HepG2 (cell line): ENCODE measurements at regions not wholly inside any gene's neighbourhood (a gene's known extent, or its start where the extent isn't known, plus 50 kb on each side); places are given as distances from the start of the nearest gene placed in this dataset.

Source experiments
- ATAC-seq: fragments of 200-7000 bp; cut with Tn5 transposase; 3 replicates; pipeline ENCODE4 v1.9.1; 2020; ENCODE audit warnings: mild to moderate bottlenecking, moderate library complexity
- BruUV-seq: library from RNA; stranded (reverse); fragments of 400-500 nt; replicated peaks from 2 replicates; lab custom pipeline; 2021; lab: Mats Ljungman, UMichigan
- CTCF ChIA-PET: fragments of 300-600 bp; formaldehyde crosslinking; extraction: SDS; loops from one replicate; lab custom pipeline; 2021; ENCODE audit warnings: low total read pairs, inconsistent platforms, low intra/inter-chr PET ratio; lab: Yijun Ruan, JAX
- POLR2A ChIA-PET: fragments of 350-600 bp; sonication (Branson Sonifier 250); formaldehyde crosslinking; loops from one replicate; lab custom pipeline; 2020; ENCODE audit warnings: antibody characterized with exemption, inconsistent platforms; lab: Yijun Ruan, JAX
- DNase-seq: peaks from one replicate; pipeline ENCODE4 v3.0.0-alpha.2; 2015; ENCODE audit warnings: low spot score
- FAIRE-seq: peaks from 3 replicates; lab custom pipeline; 2011; peaks lifted over from hg19 to GRCh38; lab: Jason Lieb, UNC
- H2AFZ ChIP-seq: one replicate; pipeline ENCODE4 v1.6.1; 2011; ENCODE audit warnings: low read length, inconsistent platforms
- H3K27ac ChIP-seq: fragments of 300-600 bp; 3 replicates; pipeline ENCODE4 v1.8.0; 2011; ENCODE audit warnings: mixed run types, mild to moderate bottlenecking, mixed read lengths, low read length, inconsistent platforms; ENCODE audit not compliant: insufficient read depth; ENCODE audit errors: extremely low read length
- H3K27me3 ChIP-seq, 2 experiments: fragments of 200-600 bp in 1 of 2; 2 replicates in 1 of 2; 3 replicates in 1 of 2; pipeline versions ENCODE4 v1.6.0 to v1.8.0; 2011; ENCODE audit warnings: low read length in 2 of 2, mild to moderate bottlenecking in 2 of 2, moderate library complexity in 2 of 2, inconsistent platforms in 1 of 2; ENCODE audit not compliant: insufficient read depth in 2 of 2, control insufficient read depth in 1 of 2
- H3K36me3 ChIP-seq, 2 experiments: fragments of 200-600 bp in 1 of 2; replicated peaks in 1 of 2; 2 replicates in 1 of 2; 3 replicates in 1 of 2; pipeline versions ENCODE4 v1.5.1 to v1.8.0; 2011; ENCODE audit warnings: low read length in 2 of 2, inconsistent platforms in 1 of 2; ENCODE audit not compliant: insufficient read depth in 2 of 2, control insufficient read depth in 1 of 2
- H3K4me1 ChIP-seq: 2 replicates; pipeline ENCODE4 v1.5.1; 2012; ENCODE audit warnings: low read length, inconsistent platforms; ENCODE audit not compliant: insufficient read depth
- H3K4me2 ChIP-seq: 2 replicates; pipeline ENCODE4 v1.6.0; 2011; ENCODE audit warnings: low read depth, low read length, inconsistent platforms
- H3K4me3 ChIP-seq, 3 experiments: fragments of 200-600 bp in 1 of 3; sonication (generic), shearing (Covaris generic) in 1 of 3; replicated peaks in 1 of 3; 2 replicates each; pipeline ENCODE4 v1.5.1; 2011 to 2016; ENCODE audit warnings: low read length in 3 of 3, inconsistent platforms in 2 of 3, low read depth in 2 of 3, mild to moderate bottlenecking in 2 of 3, control low read depth in 1 of 3, mixed read lengths in 1 of 3; ENCODE audit not compliant: insufficient read depth in 1 of 3
- H3K79me2 ChIP-seq: one replicate; pipeline ENCODE4 v1.6.1; 2011; ENCODE audit warnings: low read length, inconsistent platforms; ENCODE audit not compliant: insufficient read depth
- H3K9ac ChIP-seq: 2 replicates; pipeline ENCODE4 v1.6.0; 2011; ENCODE audit warnings: mild to moderate bottlenecking, low read depth, low read length, inconsistent platforms; ENCODE audit not compliant: insufficient read depth
- H3K9me3 ChIP-seq: 2 replicates; pipeline ENCODE4 v1.5.1; 2012; ENCODE audit warnings: mild to moderate bottlenecking, low read length
- H4K20me1 ChIP-seq: 2 replicates; pipeline ENCODE4 v1.6.0; 2011; ENCODE audit warnings: inconsistent platforms, mild to moderate bottlenecking, low read length, moderate library complexity; ENCODE audit not compliant: insufficient read depth
- HIC2 ChIP-seq: sonication (generic); formaldehyde crosslinking; IDR thresholded peaks from 2 replicates; pipeline ENCODE4 v1.9.0; 2022; ENCODE audit warnings: low read depth, missing genetic modification reagents
- HIVEP1 ChIP-seq: sonication (generic); formaldehyde crosslinking; IDR thresholded peaks from 2 replicates; pipeline ENCODE4 v1.4.0; 2020; ENCODE audit warnings: mild to moderate bottlenecking, missing genetic modification reagents
- RELA ChIP-seq: sonication (generic); formaldehyde crosslinking; IDR thresholded peaks from 2 replicates; pipeline ENCODE4 v1.4.0; 2020; ENCODE audit warnings: missing genetic modification reagents
- SMARCC2 ChIP-seq: fragments of 450-650 bp; IDR thresholded peaks from 2 replicates; pipeline ENCODE4 v1.6.1; 2017; ENCODE audit warnings: antibody characterized with exemption, mild to moderate bottlenecking
- SOX5 ChIP-seq: IDR thresholded peaks from 2 replicates; pipeline ENCODE4 v1.6.1; 2016; ENCODE audit warnings: borderline replicate concordance
- SRSF9 ChIP-seq: fragments of 200-400 bp; formaldehyde crosslinking; IDR thresholded peaks from 2 replicates; pipeline ENCODE4 v1.6.1; 2018; ENCODE audit warnings: borderline replicate concordance, mild to moderate bottlenecking, low read depth, low read length; ENCODE audit not compliant: insufficient read depth, poor library complexity, severe bottlenecking
- ZBTB1 ChIP-seq: sonication (generic); formaldehyde crosslinking; IDR thresholded peaks from 2 replicates; pipeline ENCODE4 v1.4.0; 2020; ENCODE audit warnings: missing genetic modification reagents, borderline replicate concordance
- ZFAT ChIP-seq: sonication (generic); formaldehyde crosslinking; conservative IDR thresholded peaks from 2 replicates; pipeline ENCODE4 v1.8.1; 2023; ENCODE audit warnings: missing genetic modification reagents, inconsistent platforms
- ZNF292 ChIP-seq: sonication (generic); formaldehyde crosslinking; IDR thresholded peaks from 2 replicates; pipeline ENCODE4 v1.8.1; 2022; ENCODE audit warnings: mild to moderate bottlenecking, low read depth, missing genetic modification reagents, borderline replicate concordance
- ZNF362 ChIP-seq: sonication (generic); formaldehyde crosslinking; IDR thresholded peaks from 2 replicates; pipeline ENCODE4 v1.4.0; 2020; ENCODE audit warnings: missing genetic modification reagents, mild to moderate bottlenecking, borderline replicate concordance
- ZNF431 ChIP-seq: sonication (generic); formaldehyde crosslinking; IDR thresholded peaks from 2 replicates; pipeline ENCODE4 v1.9.0; 2022; ENCODE audit warnings: missing genetic modification reagents, low read depth, mild to moderate bottlenecking, borderline replicate concordance
- ZNF468 ChIP-seq: sonication (generic); formaldehyde crosslinking; IDR thresholded peaks from 2 replicates; pipeline ENCODE4 v1.8.0; 2022; ENCODE audit warnings: mild to moderate bottlenecking, moderate library complexity, missing genetic modification reagents
- ZNF720 ChIP-seq: sonication (generic); formaldehyde crosslinking; IDR thresholded peaks from 2 replicates; pipeline ENCODE4 v1.4.0; 2020; ENCODE audit warnings: missing genetic modification reagents
- ZNF839 ChIP-seq: sonication (generic); formaldehyde crosslinking; IDR thresholded peaks from 2 replicates; pipeline ENCODE4 v1.4.0; 2020; ENCODE audit warnings: missing genetic modification reagents, mild to moderate bottlenecking, borderline replicate concordance
- WGBS: methylation state at CpG from one replicate; pipeline ENCODE4 v1.1.6; 2017; ENCODE audit warnings: low lambda C conversion rate; 5-methylcytosine and 5-hydroxymethylcytosine counted together
- in situ Hi-C: cut with HindIII; loops from 2 replicates; pipeline ENCODE4 v1.10.0; 2017; ENCODE audit warnings: low pct_unique_long_range_greater_than_20kb; ENCODE audit not compliant: extremely low pct_ligation_motif_present
- intact Hi-C: fragments of 100-400 bp; cut with micrococcal nuclease; formaldehyde crosslinking; loops from one replicate; pipeline ENCODE4 v1.10.0; 2022; ENCODE audit not compliant: unreplicated experiment
- TF ChIP-seq, protein P1 (sequence below): sonication (generic); formaldehyde crosslinking; IDR thresholded peaks from 2 replicates; pipeline ENCODE4 v1.8.1; 2023; ENCODE audit warnings: mild to moderate bottlenecking, missing genetic modification reagents, borderline replicate concordance

GRCh38 chr2:167424221-167424620 is 535.9 kb downstream of the XIRP2 start:
- no peak overlapping the region for H2AFZ ChIP-seq
- H3K9me3 ChIP-seq, result no peaks in the 10 kb centered on the region
- no peak overlapping the region for H3K4me2 ChIP-seq
- intact Hi-C loops, result no loop called here
- DNase-seq, result no peak
- FAIRE-seq, result no peak
- H3K36me3 ChIP-seq, result no peaks in the 10 kb centered on the region
- no peaks in the 10 kb centered on the region for H3K79me2 ChIP-seq
- CTCF ChIA-PET, result no interaction called here
- no peak overlapping the region for H3K9ac ChIP-seq
- no peak overlapping the region for H3K4me3 ChIP-seq
- H3K4me1 ChIP-seq, result no peaks in the 10 kb centered on the region
- WGBS, result 3% methylated on average over 1 of the region's 1 CpG
- BruUV-seq, result no TSS peak
- in situ Hi-C loops, result no loop called here
- no peaks in the 10 kb centered on the region for H4K20me1 ChIP-seq
- H3K27ac ChIP-seq, result no peak overlapping the region
- H3K27me3 ChIP-seq, result no peaks in the 10 kb centered on the region
- POLR2A ChIA-PET, result no interaction called here
- TF ChIP-seq ZBTB1 (CRISPR knock-in tag) (no peak), HIVEP1 (CRISPR knock-in tag) (no peak)
- ATAC-seq, result no peak

GRCh38 chr2:167423731-167424130 is 535.5 kb downstream of the XIRP2 start:
- in situ Hi-C loops, result no loop called here
- CTCF ChIA-PET, result no interaction called here
- Histone ChIP-seq H3K4me3 (no peak overlapping the region), H3K36me3 (no peaks in the 10 kb centered on the region), H4K20me1 (no peaks in the 10 kb centered on the region), H3K9me3 (no peaks in the 10 kb centered on the region), H3K27me3 (no peaks in the 10 kb centered on the region), H3K79me2 (no peaks in the 10 kb centered on the region), H3K9ac (no peak overlapping the region), H3K4me1 (no peaks in the 10 kb centered on the region), H3K4me2 (no peak overlapping the region), H3K27ac (no peak overlapping the region), H2AFZ (no peak overlapping the region)
- no peak for FAIRE-seq
- no TSS peak for BruUV-seq
- WGBS, result 2% methylated on average over 4 of the region's 4 CpGs
- no peak for TF ChIP-seq HIC2 (CRISPR knock-in tag)
- no peak for TF ChIP-seq ZNF720
- no peak for TF ChIP-seq SRSF9
- TF ChIP-seq, protein P1, sequence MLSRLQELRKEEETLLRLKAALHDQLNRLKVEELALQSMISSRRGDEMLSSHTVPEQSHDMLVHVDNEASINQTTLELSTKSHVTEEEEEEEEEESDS (CRISPR knock-in tag), result no peak
- no peak for TF ChIP-seq ZNF362
- no peak for TF ChIP-seq SOX5 (CRISPR knock-in tag)
- no peak for TF ChIP-seq ZNF292 (CRISPR knock-in tag)
- no peak for TF ChIP-seq ZNF431 (CRISPR knock-in tag)
- TF ChIP-seq ZNF468, result no peak
- TF ChIP-seq SMARCC2, result no peak
- no peak for TF ChIP-seq ZFAT (CRISPR knock-in tag)
- no peak for TF ChIP-seq RELA (CRISPR knock-in tag)
- no peak for TF ChIP-seq ZNF839
- ATAC-seq, result no peak
- intact Hi-C loops, result no loop called here
- POLR2A ChIA-PET, result no interaction called here
- DNase-seq, result no peak
